WTC11 (cell line): ENCODE measurements at regions not wholly inside any gene's neighbourhood (a gene's known extent, or its start where the extent isn't known, plus 50 kb on each side); places are given as distances from the start of the nearest gene placed in this dataset.

ENCODE experiments used
- ATAC-seq: fragments of 200-7000 bp; cut with Tn5 transposase; 2 replicates; pipeline ENCODE4 v1.10.0; 2021; ENCODE audit warnings: mild to moderate bottlenecking, moderate library complexity
- CTCF ChIA-PET: fragments of 300-600 bp; sonication (Branson Sonifier 250); formaldehyde crosslinking; loops from one replicate; lab custom pipeline; 2021; ENCODE audit warnings: antibody characterized with exemption; lab: Charles Lee
- POLR2A ChIA-PET: fragments of 350-600 bp; sonication (Branson Sonifier 250); formaldehyde crosslinking; loops from one replicate; lab custom pipeline; 2021; ENCODE audit warnings: antibody characterized with exemption; lab: Charles Lee
- DNase-seq: peaks from one replicate; pipeline ENCODE4 v3.0.0; 2021; ENCODE audit warnings: low spot score
- H3K27ac Mint-ChIP-seq: 2 replicates; pipeline ENCODE4 v1.8.0; 2021; ENCODE audit warnings: mixed read lengths
- H3K27me3 Mint-ChIP-seq: 2 replicates; pipeline ENCODE4 v1.8.0; 2021; ENCODE audit warnings: low read depth, mild to moderate bottlenecking, moderate library complexity, mixed read lengths
- H3K36me3 Mint-ChIP-seq: 2 replicates; pipeline ENCODE4 v1.8.0; 2021; ENCODE audit warnings: mixed read lengths
- H3K4me1 Mint-ChIP-seq: 2 replicates; pipeline ENCODE4 v1.8.0; 2022; ENCODE audit warnings: mixed read lengths
- H3K4me3 Mint-ChIP-seq: 2 replicates; pipeline ENCODE4 v1.8.0; 2021; ENCODE audit warnings: mild to moderate bottlenecking, moderate library complexity, mixed read lengths
- H3K9me3 Mint-ChIP-seq: 2 replicates; pipeline ENCODE4 v1.8.0; 2021; ENCODE audit warnings: mixed read lengths
- ATF1 ChIP-seq: sonication (generic); formaldehyde crosslinking; IDR thresholded peaks from 2 replicates; pipeline ENCODE4 v1.8.1; 2023; ENCODE audit warnings: mild to moderate bottlenecking, moderate library complexity, missing genetic modification reagents
- CREB1 ChIP-seq: sonication (generic); formaldehyde crosslinking; IDR thresholded peaks from 2 replicates; pipeline ENCODE4 v1.8.0; 2023; ENCODE audit warnings: mild to moderate bottlenecking, missing genetic modification reagents
- ETV6 ChIP-seq: sonication (generic); formaldehyde crosslinking; IDR thresholded peaks from 2 replicates; pipeline ENCODE4 v1.8.1; 2022; ENCODE audit warnings: mild to moderate bottlenecking, missing genetic modification reagents
- HMGA2 ChIP-seq: fragments of 250-450 bp; sonication (Bioruptor Pico); IDR thresholded peaks from 2 replicates; pipeline ENCODE4 v1.4.0; 2021; ENCODE audit warnings: mild to moderate bottlenecking, moderate library complexity
- JAZF1 ChIP-seq: fragments of 250-450 bp; sonication (Bioruptor Pico); IDR thresholded peaks from 2 replicates; pipeline ENCODE4 v1.9.0; 2021; ENCODE audit warnings: moderate library complexity, mild to moderate bottlenecking, inconsistent platforms
- KAT7 ChIP-seq: sonication (generic); formaldehyde crosslinking; IDR thresholded peaks from 2 replicates; pipeline ENCODE4 v1.8.1; 2023; ENCODE audit warnings: missing genetic modification reagents, mild to moderate bottlenecking, borderline replicate concordance
- SMAD4 ChIP-seq: sonication (generic); formaldehyde crosslinking; IDR thresholded peaks from 2 replicates; pipeline ENCODE4 v1.8.0; 2022; ENCODE audit warnings: mild to moderate bottlenecking, missing genetic modification reagents
- TP53 ChIP-seq: sonication (generic); formaldehyde crosslinking; IDR thresholded peaks from 2 replicates; pipeline ENCODE4 v1.8.1; 2023; ENCODE audit warnings: mild to moderate bottlenecking, missing genetic modification reagents
- ZNF263 ChIP-seq: sonication (generic); formaldehyde crosslinking; IDR thresholded peaks from 2 replicates; pipeline ENCODE4 v1.8.1; 2022; ENCODE audit warnings: low read depth, mild to moderate bottlenecking, moderate library complexity, missing genetic modification reagents
- ZNF396 ChIP-seq: fragments of 250-450 bp; sonication (Bioruptor Pico); IDR thresholded peaks from 2 replicates; pipeline ENCODE4 v1.8.0; 2021; ENCODE audit warnings: mild to moderate bottlenecking, moderate library complexity, borderline replicate concordance
- TF ChIP-seq, protein P1 (sequence below): sonication (generic); formaldehyde crosslinking; IDR thresholded peaks from 2 replicates; pipeline ENCODE4 v1.8.1; 2023; ENCODE audit warnings: mild to moderate bottlenecking, missing genetic modification reagents
- TF ChIP-seq, protein P2 (sequence below): sonication (generic); formaldehyde crosslinking; IDR thresholded peaks from 2 replicates; pipeline ENCODE4 v1.8.1; 2023; ENCODE audit warnings: mild to moderate bottlenecking, missing genetic modification reagents
- TF ChIP-seq, protein P3 (sequence below): sonication (generic); formaldehyde crosslinking; IDR thresholded peaks from 2 replicates; pipeline ENCODE4 v1.8.0; 2023; ENCODE audit warnings: missing genetic modification reagents
- TF ChIP-seq, protein P4 (sequence below): fragments of 250-450 bp; sonication (Bioruptor Pico); IDR thresholded peaks from 2 replicates; pipeline ENCODE4 v1.9.0; 2021; ENCODE audit warnings: moderate library complexity, mild to moderate bottlenecking, inconsistent platforms, borderline replicate concordance
- TF ChIP-seq, protein P5 (sequence below): sonication (generic); formaldehyde crosslinking; IDR thresholded peaks from 2 replicates; pipeline ENCODE4 v1.8.1; 2022; ENCODE audit warnings: missing genetic modification reagents, borderline replicate concordance
- TF ChIP-seq, protein P6 (sequence below): sonication (generic); formaldehyde crosslinking; IDR thresholded peaks from 2 replicates; pipeline ENCODE4 v1.8.1; 2023; ENCODE audit warnings: mild to moderate bottlenecking, missing genetic modification reagents, borderline replicate concordance

DNA sequence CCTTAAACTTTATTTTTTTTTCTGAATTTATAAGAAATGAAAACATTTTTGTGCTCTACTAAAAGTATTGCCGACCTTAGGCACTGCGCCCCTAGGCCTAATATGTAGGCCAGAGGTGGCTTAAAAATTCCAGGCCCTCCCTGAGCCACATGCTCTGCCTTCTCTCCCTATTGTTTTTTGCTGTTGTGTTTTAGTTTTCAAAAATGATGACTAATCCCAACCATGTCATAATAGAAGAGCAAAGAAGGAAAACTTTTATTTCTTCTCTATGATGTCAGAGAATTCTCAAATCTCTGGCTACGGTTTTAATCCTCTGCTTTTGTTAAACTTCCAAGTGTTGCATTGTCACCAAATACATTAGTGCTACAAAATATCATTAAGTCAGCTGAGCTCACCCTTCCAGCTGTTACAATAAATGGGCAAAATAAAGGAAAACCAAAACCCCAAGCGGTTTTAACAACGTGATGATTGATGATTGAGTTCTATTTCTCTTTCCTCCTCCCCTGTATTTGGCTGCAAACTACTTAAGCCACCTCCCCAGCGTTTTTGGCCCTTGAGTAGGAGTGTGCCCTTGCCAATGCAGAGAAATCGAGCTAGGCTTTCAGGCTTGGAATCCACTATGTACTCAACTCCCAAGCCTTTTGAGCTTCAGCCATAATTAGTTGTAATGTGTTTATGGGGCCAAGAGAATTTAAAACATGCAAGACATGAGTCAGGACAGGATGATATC, 163.5 kb upstream of the POU3F3 start:
- no peaks in the 10 kb centered on the region for H3K36me3 Mint-ChIP-seq
- no peak for TF ChIP-seq ETV6
- no peak for TF ChIP-seq JAZF1
- TF ChIP-seq TP53 (CRISPR knock-in tag), result no peak
- no peak for TF ChIP-seq ATF1
- no peak for TF ChIP-seq ZNF263 (CRISPR knock-in tag)
- TF ChIP-seq SMAD4 (CRISPR knock-in tag), result no peak
- TF ChIP-seq, protein P1, sequence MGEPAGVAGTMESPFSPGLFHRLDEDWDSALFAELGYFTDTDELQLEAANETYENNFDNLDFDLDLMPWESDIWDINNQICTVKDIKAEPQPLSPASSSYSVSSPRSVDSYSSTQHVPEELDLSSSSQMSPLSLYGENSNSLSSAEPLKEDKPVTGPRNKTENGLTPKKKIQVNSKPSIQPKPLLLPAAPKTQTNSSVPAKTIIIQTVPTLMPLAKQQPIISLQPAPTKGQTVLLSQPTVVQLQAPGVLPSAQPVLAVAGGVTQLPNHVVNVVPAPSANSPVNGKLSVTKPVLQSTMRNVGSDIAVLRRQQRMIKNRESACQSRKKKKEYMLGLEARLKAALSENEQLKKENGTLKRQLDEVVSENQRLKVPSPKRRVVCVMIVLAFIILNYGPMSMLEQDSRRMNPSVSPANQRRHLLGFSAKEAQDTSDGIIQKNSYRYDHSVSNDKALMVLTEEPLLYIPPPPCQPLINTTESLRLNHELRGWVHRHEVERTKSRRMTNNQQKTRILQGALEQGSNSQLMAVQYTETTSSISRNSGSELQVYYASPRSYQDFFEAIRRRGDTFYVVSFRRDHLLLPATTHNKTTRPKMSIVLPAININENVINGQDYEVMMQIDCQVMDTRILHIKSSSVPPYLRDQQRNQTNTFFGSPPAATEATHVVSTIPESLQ, result no peak
- TF ChIP-seq, protein P2, sequence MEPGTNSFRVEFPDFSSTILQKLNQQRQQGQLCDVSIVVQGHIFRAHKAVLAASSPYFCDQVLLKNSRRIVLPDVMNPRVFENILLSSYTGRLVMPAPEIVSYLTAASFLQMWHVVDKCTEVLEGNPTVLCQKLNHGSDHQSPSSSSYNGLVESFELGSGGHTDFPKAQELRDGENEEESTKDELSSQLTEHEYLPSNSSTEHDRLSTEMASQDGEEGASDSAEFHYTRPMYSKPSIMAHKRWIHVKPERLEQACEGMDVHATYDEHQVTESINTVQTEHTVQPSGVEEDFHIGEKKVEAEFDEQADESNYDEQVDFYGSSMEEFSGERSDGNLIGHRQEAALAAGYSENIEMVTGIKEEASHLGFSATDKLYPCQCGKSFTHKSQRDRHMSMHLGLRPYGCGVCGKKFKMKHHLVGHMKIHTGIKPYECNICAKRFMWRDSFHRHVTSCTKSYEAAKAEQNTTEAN (CRISPR knock-in tag), result no peak
- TF ChIP-seq CREB1, result no peak
- TF ChIP-seq KAT7 (CRISPR knock-in tag), result no peak
- TF ChIP-seq, protein P3, sequence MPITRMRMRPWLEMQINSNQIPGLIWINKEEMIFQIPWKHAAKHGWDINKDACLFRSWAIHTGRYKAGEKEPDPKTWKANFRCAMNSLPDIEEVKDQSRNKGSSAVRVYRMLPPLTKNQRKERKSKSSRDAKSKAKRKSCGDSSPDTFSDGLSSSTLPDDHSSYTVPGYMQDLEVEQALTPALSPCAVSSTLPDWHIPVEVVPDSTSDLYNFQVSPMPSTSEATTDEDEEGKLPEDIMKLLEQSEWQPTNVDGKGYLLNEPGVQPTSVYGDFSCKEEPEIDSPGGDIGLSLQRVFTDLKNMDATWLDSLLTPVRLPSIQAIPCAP (CRISPR knock-in tag), result no peak
- no peak for TF ChIP-seq ZNF396
- TF ChIP-seq, protein P4, sequence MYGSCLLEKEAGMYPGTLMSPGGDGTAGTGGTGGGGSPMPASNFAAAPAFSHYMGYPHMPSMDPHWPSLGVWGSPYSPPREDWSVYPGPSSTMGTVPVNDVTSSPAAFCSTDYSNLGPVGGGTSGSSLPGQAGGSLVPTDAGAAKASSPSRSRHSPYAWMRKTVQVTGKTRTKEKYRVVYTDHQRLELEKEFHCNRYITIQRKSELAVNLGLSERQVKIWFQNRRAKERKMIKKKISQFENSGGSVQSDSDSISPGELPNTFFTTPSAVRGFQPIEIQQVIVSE (CRISPR knock-in tag), result no peak
- no peak for TF ChIP-seq HMGA2 (CRISPR knock-in tag)
- TF ChIP-seq, protein P5, sequence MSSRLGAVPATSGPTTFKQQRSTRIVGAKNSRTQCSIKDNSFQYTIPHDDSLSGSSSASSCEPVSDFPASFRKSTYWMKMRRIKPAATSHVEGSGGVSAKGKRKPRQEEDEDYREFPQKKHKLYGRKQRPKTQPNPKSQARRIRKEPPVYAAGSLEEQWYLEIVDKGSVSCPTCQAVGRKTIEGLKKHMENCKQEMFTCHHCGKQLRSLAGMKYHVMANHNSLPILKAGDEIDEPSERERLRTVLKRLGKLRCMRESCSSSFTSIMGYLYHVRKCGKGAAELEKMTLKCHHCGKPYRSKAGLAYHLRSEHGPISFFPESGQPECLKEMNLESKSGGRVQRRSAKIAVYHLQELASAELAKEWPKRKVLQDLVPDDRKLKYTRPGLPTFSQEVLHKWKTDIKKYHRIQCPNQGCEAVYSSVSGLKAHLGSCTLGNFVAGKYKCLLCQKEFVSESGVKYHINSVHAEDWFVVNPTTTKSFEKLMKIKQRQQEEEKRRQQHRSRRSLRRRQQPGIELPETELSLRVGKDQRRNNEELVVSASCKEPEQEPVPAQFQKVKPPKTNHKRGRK (CRISPR knock-in tag), result no peak
- TF ChIP-seq, protein P6, sequence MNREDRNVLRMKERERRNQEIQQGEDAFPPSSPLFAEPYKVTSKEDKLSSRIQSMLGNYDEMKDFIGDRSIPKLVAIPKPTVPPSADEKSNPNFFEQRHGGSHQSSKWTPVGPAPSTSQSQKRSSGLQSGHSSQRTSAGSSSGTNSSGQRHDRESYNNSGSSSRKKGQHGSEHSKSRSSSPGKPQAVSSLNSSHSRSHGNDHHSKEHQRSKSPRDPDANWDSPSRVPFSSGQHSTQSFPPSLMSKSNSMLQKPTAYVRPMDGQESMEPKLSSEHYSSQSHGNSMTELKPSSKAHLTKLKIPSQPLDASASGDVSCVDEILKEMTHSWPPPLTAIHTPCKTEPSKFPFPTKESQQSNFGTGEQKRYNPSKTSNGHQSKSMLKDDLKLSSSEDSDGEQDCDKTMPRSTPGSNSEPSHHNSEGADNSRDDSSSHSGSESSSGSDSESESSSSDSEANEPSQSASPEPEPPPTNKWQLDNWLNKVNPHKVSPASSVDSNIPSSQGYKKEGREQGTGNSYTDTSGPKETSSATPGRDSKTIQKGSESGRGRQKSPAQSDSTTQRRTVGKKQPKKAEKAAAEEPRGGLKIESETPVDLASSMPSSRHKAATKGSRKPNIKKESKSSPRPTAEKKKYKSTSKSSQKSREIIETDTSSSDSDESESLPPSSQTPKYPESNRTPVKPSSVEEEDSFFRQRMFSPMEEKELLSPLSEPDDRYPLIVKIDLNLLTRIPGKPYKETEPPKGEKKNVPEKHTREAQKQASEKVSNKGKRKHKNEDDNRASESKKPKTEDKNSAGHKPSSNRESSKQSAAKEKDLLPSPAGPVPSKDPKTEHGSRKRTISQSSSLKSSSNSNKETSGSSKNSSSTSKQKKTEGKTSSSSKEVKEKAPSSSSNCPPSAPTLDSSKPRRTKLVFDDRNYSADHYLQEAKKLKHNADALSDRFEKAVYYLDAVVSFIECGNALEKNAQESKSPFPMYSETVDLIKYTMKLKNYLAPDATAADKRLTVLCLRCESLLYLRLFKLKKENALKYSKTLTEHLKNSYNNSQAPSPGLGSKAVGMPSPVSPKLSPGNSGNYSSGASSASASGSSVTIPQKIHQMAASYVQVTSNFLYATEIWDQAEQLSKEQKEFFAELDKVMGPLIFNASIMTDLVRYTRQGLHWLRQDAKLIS, result no peak
- ChIA-PET POLR2A (no interaction called here), CTCF (no interaction called here)
- H3K27ac Mint-ChIP-seq, result no peak overlapping the region
- H3K9me3 Mint-ChIP-seq, result no peaks in the 10 kb centered on the region
- DNase-seq (no peak), ATAC-seq (no peak)
- H3K4me3 Mint-ChIP-seq, result no peak overlapping the region
- H3K4me1 Mint-ChIP-seq, result no peaks in the 10 kb centered on the region
- no peaks in the 10 kb centered on the region for H3K27me3 Mint-ChIP-seq
